Brain microvascular endothelial cell (primary cell): ENCODE measurements at regions not wholly inside any gene's neighbourhood (a gene's known extent, or its start where the extent isn't known, plus 50 kb on each side); places are given as distances from the start of the nearest gene placed in this dataset.

Experiments used
- DNase-seq: peaks from one replicate; pipeline ENCODE4 v3.0.0-alpha.2; 2020
- H3K27ac ChIP-seq: fragments of 250-450 bp; sonication (Bioruptor Pico); 2 replicates; pipeline ENCODE4 v1.5.1; 2020; ENCODE audit warnings: mild to moderate bottlenecking, moderate library complexity
- H3K27me3 ChIP-seq: fragments of 250-450 bp; sonication (Bioruptor Pico); replicated peaks from 2 replicates; pipeline ENCODE4 v1.5.1; 2020; ENCODE audit warnings: mild to moderate bottlenecking
- H3K36me3 ChIP-seq: fragments of 250-450 bp; sonication (Bioruptor Pico); replicated peaks from 2 replicates; pipeline ENCODE4 v1.5.1; 2020; ENCODE audit warnings: mild to moderate bottlenecking
- H3K4me3 ChIP-seq: 2 replicates; pipeline ENCODE4 v1.5.1; 2011; ENCODE audit warnings: low read depth, mild to moderate bottlenecking, control low read depth, low read length, moderate library complexity
- in situ Hi-C: cut with HindIII; loops from 2 replicates; pipeline ENCODE4 v1.10.0; 2017; ENCODE audit warnings: low sequenced_read_pairs, low pct_ligation_motif_present
- TF ChIP-seq, protein P1 (sequence below): IDR thresholded peaks from 2 replicates; pipeline ENCODE4 v1.5.1; 2011; ENCODE audit warnings: low read depth, mild to moderate bottlenecking, moderate library complexity, low read length, control low read depth, inconsistent platforms; ENCODE audit errors: missing control alignments

DNA sequence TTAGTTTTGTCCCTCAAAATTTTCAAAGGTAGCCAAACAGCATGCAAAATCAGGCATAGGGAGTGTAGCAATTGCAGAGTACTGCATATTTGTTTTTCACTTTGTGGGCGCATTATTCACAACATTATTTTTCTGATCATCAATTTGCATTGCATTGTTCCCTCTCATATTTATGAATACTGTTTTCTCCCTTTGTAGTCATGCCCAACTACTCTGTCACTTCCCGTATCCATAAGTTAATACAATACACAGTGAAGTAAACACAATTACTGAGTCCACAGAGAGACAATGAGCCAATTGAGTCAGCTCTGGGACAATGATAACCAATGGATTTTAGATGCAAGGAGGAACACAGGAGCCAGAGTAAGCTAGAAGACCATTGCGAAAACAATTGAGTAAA lies 944.0 kb upstream of the ADGRL4 start:
- Histone ChIP-seq H3K4me3 (no peak overlapping the region), H3K36me3 (no peaks in the 10 kb centered on the region), H3K27me3 (no peaks in the 10 kb centered on the region), H3K27ac (no peak overlapping the region)
- in situ Hi-C loops = no loop called here
- no peak for DNase-seq
- TF ChIP-seq, protein P1, sequence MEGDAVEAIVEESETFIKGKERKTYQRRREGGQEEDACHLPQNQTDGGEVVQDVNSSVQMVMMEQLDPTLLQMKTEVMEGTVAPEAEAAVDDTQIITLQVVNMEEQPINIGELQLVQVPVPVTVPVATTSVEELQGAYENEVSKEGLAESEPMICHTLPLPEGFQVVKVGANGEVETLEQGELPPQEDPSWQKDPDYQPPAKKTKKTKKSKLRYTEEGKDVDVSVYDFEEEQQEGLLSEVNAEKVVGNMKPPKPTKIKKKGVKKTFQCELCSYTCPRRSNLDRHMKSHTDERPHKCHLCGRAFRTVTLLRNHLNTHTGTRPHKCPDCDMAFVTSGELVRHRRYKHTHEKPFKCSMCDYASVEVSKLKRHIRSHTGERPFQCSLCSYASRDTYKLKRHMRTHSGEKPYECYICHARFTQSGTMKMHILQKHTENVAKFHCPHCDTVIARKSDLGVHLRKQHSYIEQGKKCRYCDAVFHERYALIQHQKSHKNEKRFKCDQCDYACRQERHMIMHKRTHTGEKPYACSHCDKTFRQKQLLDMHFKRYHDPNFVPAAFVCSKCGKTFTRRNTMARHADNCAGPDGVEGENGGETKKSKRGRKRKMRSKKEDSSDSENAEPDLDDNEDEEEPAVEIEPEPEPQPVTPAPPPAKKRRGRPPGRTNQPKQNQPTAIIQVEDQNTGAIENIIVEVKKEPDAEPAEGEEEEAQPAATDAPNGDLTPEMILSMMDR = no peak

DNA sequence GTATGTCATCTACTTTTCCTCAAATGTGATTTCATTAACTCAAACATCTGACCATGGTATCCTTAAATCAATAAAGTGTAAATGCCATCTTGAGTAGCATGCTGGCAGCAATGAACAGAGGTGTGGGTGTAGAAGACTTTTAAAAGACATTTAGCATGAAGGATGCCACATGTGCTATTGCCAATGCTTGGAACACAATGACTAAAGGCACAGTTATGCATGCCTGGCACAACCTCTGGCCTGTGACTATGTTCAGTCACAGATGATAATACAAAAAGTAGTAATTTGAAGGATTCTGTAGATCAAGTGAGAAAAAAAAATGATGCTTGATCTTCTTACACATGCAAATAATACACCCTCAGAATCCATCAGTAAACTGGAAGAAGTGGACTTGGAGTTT lies 938.9 kb upstream of the ADGRL4 start:
- TF ChIP-seq, protein P1 = no peak
- no peak for DNase-seq
- H3K27me3 ChIP-seq = no peaks in the 10 kb centered on the region
- in situ Hi-C loops = no loop called here
- no peak overlapping the region for H3K4me3 ChIP-seq
- H3K27ac ChIP-seq = no peak overlapping the region
- no peaks in the 10 kb centered on the region for H3K36me3 ChIP-seq

DNA sequence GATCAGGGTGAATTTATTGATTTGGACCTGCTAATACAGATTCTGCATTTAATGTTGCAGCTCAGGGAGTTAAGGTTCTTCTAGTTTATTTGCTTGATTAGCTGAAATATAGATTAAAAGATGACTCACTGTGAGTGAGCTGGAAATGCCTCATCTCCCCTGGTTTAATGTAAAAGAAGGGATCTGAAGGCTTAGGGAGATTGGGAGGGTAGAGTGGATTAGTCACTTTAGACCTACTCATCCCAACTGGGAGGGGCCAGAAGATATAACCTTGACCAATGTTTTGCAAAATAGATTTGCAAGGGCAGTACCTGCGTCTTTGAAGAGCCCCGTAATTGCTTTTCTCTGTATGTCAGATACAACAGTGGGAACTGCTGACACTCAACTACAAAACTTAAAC lies 922.8 kb upstream of the ADGRL4 start:
- DNase-seq = no peak
- TF ChIP-seq, protein P1 = no peak
- H3K36me3 ChIP-seq = no peaks in the 10 kb centered on the region
- no peaks in the 10 kb centered on the region for H3K27me3 ChIP-seq
- in situ Hi-C loops = no loop called here
- H3K4me3 ChIP-seq = no peak overlapping the region
- H3K27ac ChIP-seq = no peak overlapping the region

DNA sequence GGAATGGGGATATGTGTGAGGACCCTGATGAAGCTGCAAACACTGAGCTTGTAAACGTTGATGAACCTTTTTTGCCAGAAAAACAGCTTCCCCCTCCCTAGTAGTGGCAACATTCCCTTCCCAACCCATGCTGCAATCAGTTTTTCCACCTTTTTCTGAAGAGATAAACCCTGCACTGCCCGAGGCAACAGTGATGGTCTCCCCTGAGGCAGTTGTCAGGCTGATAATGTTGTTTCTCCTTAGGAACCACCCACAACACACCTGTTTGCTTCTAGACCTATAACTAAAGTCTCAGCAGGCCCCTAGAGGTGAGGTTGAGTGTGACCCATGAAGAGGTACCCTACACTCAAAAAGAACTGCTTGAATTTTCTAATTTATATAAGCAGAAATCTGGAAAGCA lies 922.4 kb upstream of the ADGRL4 start:
- Histone ChIP-seq H3K36me3 (no peaks in the 10 kb centered on the region), H3K27ac (no peak overlapping the region), H3K27me3 (no peaks in the 10 kb centered on the region), H3K4me3 (no peak overlapping the region)
- TF ChIP-seq, protein P1 = no peak
- in situ Hi-C loops = no loop called here
- no peak for DNase-seq

DNA sequence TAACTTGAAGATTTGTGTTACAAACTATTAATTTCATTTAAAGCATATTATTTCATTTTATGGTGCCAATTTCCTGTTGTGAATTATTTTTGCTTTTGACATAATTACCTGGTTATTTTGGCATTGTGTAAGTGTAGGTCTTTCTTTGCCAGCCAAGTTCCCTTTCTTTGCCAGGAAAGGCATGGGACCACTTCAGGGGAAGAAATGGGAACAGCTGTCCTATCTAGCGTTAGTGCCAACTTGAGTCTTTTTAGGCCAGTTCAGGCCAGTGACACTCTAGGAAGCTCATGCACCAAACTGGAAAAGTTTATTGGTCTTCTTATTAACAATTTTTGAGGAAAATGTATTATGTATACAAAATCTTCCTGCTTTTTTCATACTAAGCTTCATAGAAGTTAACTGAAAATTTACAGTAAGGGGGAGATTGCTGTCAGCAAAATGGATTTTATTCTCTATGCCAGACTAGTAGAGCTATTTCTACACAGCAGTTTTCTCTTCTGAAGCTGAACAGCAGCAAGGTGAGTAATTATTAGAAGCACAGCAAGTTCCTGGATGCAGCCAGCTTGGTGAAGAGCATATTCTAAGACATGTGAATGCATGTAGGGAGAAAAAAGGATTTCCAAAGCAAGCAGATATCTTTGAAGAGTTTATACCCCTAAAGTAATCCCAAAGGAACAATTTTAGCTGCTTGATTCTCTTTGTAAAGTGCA lies 914.6 kb upstream of the ADGRL4 start:
- Histone ChIP-seq H3K27me3 (no peaks in the 10 kb centered on the region), H3K4me3 (no peak overlapping the region), H3K27ac (no peak overlapping the region), H3K36me3 (no peaks in the 10 kb centered on the region)
- TF ChIP-seq, protein P1 = no peak
- DNase-seq = no peak
- in situ Hi-C loops = no loop called here

DNA sequence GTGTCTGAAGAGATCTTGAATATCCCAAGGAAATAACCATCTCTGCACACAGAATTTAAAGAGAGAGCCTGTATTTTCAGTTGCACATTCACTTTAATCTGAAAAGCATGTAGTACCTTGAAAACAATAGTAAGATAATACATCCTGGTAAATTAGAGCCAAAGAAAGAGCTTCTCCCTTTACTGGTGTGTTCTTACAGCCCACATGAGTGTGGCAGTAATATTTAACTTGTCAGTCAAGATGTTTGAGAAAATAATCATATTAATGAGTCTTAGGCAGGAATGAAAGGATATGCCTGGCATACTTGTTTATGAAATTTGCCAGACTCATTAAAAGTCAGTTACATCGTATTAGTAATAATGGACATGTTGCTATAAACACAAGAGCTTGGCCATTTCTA lies 908.4 kb upstream of the ADGRL4 start:
- Histone ChIP-seq H3K27me3 (no peaks in the 10 kb centered on the region), H3K36me3 (no peaks in the 10 kb centered on the region), H3K27ac (no peak overlapping the region), H3K4me3 (no peak overlapping the region)
- no peak for DNase-seq
- TF ChIP-seq, protein P1 = no peak
- in situ Hi-C loops = no loop called here
